ENCODE measurements at regions not wholly inside any gene's neighbourhood (a gene's known extent, or its start where the extent isn't known, plus 50 kb on each side); places are given as distances from the start of the nearest gene placed in this dataset.
A peak's percentile ranks its signal among the peaks of the same experiment; 100 is the strongest.

DNA sequence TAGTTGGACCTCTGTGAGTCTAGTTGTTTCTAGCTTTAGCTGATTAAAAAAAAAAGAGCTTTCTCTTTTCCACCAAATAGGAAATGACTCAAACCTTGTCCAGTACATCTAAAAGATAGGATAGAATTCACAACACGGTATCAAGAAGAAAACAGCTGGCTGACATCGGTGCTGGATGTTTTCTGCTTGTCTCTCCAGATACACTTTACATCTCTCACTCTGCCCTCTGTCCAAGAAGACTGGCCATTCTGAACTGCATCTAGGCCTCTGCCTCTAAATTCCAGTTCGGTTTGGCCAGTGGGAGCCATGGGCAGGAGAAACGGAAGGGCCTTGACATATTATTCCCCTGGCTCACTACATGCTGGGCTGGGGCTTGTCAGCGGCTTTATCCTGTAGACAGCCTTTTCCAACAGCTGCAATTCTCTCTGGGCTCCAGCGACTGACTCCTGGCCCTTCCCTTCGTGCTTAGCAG is 57.3 kb upstream of the SHISA3 start:
- DNase-seq (ENCODE audit: low spot score, unreplicated experiment) = no peak
- no peak overlapping the region for H3K27ac Mint-ChIP-seq
- H3K27me3 Mint-ChIP-seq = peaks cover 4% of the 10 kb centered on the region
- no peak overlapping the region for H3K4me3 Mint-ChIP-seq (ENCODE audit: low read depth)
- H3K4me1 Mint-ChIP-seq (ENCODE audit: low read depth) = peaks cover 1% of the 10 kb centered on the region
- no peaks in the 10 kb centered on the region for H3K9me3 Mint-ChIP-seq (ENCODE audit: low read depth)
- TF ChIP-seq CTCF (IDR thresholded peaks at IDR 0.05; ENCODE audit: unreplicated experiment) = no peak
- H3K36me3 Mint-ChIP-seq (ENCODE audit: insufficient read depth) = no peaks in the 10 kb centered on the region

GRCh38 chr4:42341518-42342026 is 55.7 kb upstream of the SHISA3 start:
- no peak for DNase-seq (ENCODE audit: low spot score, unreplicated experiment)
- peaks cover 4% of the 10 kb centered on the region for H3K27me3 Mint-ChIP-seq
- H3K27ac Mint-ChIP-seq = no peak overlapping the region
- no peaks in the 10 kb centered on the region for H3K36me3 Mint-ChIP-seq (ENCODE audit: insufficient read depth)
- no peaks in the 10 kb centered on the region for H3K9me3 Mint-ChIP-seq (ENCODE audit: low read depth)
- H3K4me1 Mint-ChIP-seq (ENCODE audit: low read depth) = peaks cover 1% of the 10 kb centered on the region
- no peak for TF ChIP-seq CTCF (IDR thresholded peaks at IDR 0.05; ENCODE audit: unreplicated experiment)
- H3K4me3 Mint-ChIP-seq (ENCODE audit: low read depth) = no peak overlapping the region

DNA sequence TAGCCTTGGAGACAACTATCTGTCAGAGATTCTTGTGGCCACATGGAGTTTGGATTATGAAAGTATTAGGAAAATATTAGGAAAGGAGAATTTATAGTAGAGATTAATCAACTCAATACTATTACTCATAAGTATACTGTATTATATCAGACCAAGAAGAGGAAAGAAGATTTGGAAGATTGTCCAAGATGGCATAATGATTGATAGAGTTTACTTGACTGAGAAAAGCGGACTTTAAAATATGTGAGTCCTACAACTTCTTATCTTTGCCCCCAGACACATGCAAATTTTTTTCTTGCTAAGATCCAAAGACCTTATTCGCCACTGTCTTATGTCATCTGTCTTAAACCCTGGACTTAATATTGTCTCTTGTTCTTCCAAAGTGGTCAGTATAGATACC is 54.8 kb upstream of the SHISA3 start:
- no peak for TF ChIP-seq CTCF (IDR thresholded peaks at IDR 0.05; ENCODE audit: unreplicated experiment)
- Mint-ChIP-seq H3K27ac (no peak overlapping the region), H3K27me3 (peaks cover 4% of the 10 kb centered on the region)

GRCh38 chr4:42344309-42344708 is 53.0 kb upstream of the SHISA3 start:
- no peaks in the 10 kb centered on the region for H3K9me3 Mint-ChIP-seq (ENCODE audit: low read depth)
- H3K27ac Mint-ChIP-seq = peak overlapping the region; percentile 60
- peaks cover 4% of the 10 kb centered on the region for H3K27me3 Mint-ChIP-seq
- H3K36me3 Mint-ChIP-seq (ENCODE audit: insufficient read depth) = no peaks in the 10 kb centered on the region
- TF ChIP-seq CTCF (IDR thresholded peaks at IDR 0.05; ENCODE audit: unreplicated experiment) = no peak
- DNase-seq (ENCODE audit: low spot score, unreplicated experiment) = no peak
- H3K4me3 Mint-ChIP-seq (ENCODE audit: low read depth) = no peak overlapping the region
- H3K4me1 Mint-ChIP-seq (ENCODE audit: low read depth) = peaks cover 1% of the 10 kb centered on the region

More for the DNA sequence above, 54.8 kb upstream of the SHISA3 start:
- Mint-ChIP-seq H3K4me1 (ENCODE audit: low read depth) (peaks cover 1% of the 10 kb centered on the region), H3K36me3 (ENCODE audit: insufficient read depth) (no peaks in the 10 kb centered on the region), H3K4me3 (ENCODE audit: low read depth) (no peak overlapping the region), H3K9me3 (ENCODE audit: low read depth) (no peaks in the 10 kb centered on the region)
- DNase-seq (ENCODE audit: low spot score, unreplicated experiment) = no peak

GRCh38 chr4:42344749-42345148 is 52.5 kb upstream of the SHISA3 start:
- DNase-seq (ENCODE audit: low spot score, unreplicated experiment) = no peak
- no peak for TF ChIP-seq CTCF (IDR thresholded peaks at IDR 0.05; ENCODE audit: unreplicated experiment)
- Mint-ChIP-seq H3K9me3 (ENCODE audit: low read depth) (no peaks in the 10 kb centered on the region), H3K27me3 (peaks cover 4% of the 10 kb centered on the region), H3K36me3 (ENCODE audit: insufficient read depth) (no peaks in the 10 kb centered on the region), H3K27ac (no peak overlapping the region), H3K4me3 (ENCODE audit: low read depth) (no peak overlapping the region), H3K4me1 (ENCODE audit: low read depth) (no peaks in the 10 kb centered on the region)

Measured in progenitor cell of endocrine pancreas (in vitro differentiated cells).